Endometrium (tissue), 2 donors: ENCODE measurements at regions not wholly inside any gene's neighbourhood (a gene's known extent, or its start where the extent isn't known, plus 50 kb on each side); places are given as distances from the start of the nearest gene placed in this dataset.

Experiments used
- FAIRE-seq: peaks from 2 replicates; lab custom pipeline; 2012; peaks lifted over from hg19 to GRCh38; lab: Jason Lieb, UNC
- donor health status: control.
- donor health status: control.

DNA sequence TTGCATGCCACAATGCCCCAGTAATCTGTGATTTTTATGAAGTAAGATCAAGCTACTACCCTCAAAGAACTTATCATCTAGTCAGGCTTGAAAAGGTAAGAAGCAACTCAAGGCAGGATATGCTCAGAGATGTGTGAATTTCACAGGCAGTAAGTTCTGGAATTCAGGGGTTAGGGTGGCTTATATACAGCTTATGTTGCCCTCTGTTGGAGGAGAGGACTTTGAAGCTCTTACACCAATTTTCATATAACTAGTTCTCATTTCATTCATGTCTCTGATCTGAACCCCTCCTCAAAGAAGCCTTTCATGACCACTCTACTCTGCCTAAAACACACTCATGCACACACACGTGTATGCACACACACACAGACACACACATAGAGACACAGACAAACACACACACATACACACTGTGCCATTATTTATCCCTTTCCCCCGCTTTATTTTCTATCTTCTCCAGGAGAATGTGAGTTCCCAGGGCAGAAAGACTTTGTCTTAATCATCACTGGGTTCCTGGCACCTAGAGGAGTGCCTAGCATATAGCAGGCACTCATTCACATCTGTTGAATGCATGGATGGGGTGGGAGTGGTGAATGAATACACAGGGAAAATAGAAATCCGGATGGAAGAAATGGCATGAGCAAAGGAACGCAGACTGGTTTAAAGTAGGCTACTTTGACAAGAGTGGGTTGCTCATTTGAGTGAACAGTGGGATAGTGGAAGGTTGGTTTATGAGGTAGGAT, 220.7 kb upstream of the ZBED5 start:
- FAIRE-seq: no peak

DNA sequence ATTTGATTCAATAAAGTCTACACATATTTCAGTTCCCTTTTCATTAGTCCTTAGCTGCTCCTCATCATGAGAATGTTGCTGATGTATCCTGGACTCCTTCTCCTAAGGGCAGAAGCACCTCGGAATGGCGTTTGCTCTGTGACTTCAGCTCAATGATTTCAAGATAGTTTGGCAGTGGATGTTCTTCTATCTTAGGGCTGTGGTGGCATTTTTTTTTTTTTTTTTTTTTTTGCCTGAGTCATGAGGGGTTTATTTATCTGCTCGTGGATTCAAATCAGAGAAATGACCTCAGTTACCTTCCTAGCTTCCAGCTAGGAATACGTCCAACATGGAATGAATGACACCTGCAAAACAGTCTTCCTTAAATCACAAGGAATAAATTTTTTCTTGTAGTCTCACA, 220.0 kb upstream of the ZBED5 start:
- no peak for FAIRE-seq

DNA sequence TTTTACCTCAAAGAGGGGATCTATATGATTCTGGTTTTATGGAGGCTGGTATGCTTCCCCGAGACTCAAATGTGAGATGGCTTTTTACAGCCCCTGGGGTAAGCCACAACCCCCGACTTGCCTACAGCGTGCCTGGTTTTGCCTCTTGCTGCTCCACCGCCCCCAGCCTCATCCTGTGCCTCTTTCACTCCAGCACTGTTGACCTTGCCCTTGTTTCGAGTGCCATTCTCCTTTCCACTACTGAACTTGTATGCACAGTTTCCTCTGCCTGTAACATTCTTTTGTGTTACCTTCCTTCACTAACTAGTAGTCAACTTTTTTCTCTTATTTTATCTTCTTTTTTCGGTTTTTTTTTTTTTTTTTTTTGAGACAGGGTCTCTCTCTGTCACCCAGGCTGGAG, 219.0 kb upstream of the ZBED5 start:
- no peak for FAIRE-seq

- FAIRE-seq: no peak
Measured at GRCh38 chr11:11076276-11076675, 218.4 kb upstream of the ZBED5 start.

- FAIRE-seq: no peak
Measured at GRCh38 chr11:11075515-11076171, 217.8 kb upstream of the ZBED5 start.

DNA sequence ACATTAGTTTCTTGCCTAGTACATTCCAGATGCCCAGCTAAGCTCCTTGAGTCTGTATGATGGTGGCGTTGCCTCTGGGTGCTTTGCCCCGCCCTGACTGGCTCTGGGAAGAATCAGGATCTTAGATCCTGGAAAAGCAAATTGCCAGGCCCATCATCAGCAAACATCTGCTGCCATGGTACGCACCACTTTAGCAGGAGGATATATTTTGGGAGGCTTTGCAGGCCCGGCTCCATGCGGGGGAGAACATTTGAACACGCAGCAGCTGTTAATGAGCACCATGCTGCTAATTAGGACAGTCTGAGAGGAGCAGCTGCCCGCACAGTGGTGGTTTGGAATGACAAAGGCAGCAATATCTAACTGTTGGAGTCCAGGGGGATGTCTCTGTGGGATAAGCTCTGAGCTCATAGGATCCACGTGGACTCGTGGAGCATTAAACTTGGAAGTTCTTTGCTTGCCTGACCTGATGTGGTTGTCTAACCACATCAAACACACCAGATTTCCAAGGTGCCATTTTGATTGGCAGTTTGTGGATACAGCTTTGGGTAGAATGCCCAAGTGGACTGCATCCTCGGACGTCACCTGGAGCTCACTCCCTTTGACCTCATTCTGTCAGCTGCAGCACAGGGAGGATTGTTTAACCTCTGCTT, 217.0 kb upstream of the ZBED5 start:
- FAIRE-seq: no peak

- no peak for FAIRE-seq
Measured at GRCh38 chr11:11073996-11074395, 216.1 kb upstream of the ZBED5 start.

GRCh38 chr11:11072067-11072466, 214.2 kb upstream of the ZBED5 start:
- no peak for FAIRE-seq

DNA sequence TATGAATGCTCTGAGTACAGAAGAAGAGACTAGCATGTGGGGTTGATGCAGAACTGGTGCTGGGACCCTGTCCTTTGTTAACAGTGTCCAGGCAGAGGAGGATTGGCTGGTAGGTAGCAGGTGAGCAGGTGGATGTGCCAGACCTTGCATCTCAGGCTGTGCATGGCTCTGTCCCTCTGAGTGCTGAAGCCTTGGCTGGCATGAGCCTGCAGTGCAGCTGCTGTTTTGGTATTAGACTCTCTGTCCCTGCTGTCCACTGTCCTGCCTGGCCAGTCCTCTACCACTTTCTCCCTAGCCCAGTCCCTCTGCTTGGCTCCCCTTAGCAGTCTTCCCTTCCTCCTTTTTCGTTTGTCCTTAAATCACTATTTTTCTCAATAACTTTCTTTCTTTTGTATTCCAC, 213.6 kb upstream of the ZBED5 start:
- no peak for FAIRE-seq

DNA sequence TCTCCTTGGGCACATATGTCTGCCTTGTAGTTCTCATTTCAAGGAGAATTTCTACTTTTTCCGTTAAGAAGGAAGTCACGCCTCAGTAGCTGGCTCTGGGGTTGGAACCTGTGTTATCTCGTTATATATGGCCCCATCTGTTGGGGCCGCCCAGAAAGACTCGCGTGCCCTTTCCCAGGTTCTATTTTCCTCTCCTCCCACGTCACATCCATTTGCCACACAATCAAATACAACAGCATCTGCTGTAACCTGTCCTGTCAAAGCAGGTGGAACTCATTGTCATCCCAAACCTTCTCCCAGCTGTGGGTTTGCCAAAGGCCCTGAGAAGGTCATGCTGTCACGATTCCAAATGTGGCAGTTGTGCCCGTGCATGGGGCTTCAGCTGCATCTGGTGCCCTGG, 213.1 kb upstream of the ZBED5 start:
- no peak for FAIRE-seq

GRCh38 chr11:11069841-11070835, 212.3 kb upstream of the ZBED5 start:
- FAIRE-seq: no peak

GRCh38 chr11:11068113-11068512, 210.3 kb upstream of the ZBED5 start:
- FAIRE-seq: no peak

- FAIRE-seq: no peak
Measured at GRCh38 chr11:11065396-11065795, 207.5 kb upstream of the ZBED5 start.

- no peak for FAIRE-seq
Measured at GRCh38 chr11:11057472-11057854, 199.6 kb upstream of the ZBED5 start.

GRCh38 chr11:11056749-11057471, 199.1 kb upstream of the ZBED5 start:
- no peak for FAIRE-seq

DNA sequence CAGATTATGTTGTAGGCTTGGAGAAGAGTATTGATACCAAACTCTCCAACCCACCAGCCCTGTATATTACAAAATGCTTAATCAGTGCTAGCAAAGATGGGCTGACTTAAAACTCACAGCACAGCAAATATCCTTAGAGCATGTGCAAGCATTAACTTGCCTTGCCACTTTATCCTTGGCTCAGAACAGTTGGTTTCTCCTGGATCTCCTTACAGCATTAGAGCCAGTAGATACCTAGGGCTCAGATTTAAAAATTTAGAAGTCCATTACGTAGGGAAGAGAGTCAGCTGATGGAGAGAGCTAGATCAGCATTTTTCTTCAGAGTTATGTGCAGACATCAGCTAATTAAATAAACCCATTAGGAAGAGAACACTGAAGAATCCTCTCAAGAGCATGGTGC, 198.5 kb upstream of the ZBED5 start:
- no peak for FAIRE-seq

DNA sequence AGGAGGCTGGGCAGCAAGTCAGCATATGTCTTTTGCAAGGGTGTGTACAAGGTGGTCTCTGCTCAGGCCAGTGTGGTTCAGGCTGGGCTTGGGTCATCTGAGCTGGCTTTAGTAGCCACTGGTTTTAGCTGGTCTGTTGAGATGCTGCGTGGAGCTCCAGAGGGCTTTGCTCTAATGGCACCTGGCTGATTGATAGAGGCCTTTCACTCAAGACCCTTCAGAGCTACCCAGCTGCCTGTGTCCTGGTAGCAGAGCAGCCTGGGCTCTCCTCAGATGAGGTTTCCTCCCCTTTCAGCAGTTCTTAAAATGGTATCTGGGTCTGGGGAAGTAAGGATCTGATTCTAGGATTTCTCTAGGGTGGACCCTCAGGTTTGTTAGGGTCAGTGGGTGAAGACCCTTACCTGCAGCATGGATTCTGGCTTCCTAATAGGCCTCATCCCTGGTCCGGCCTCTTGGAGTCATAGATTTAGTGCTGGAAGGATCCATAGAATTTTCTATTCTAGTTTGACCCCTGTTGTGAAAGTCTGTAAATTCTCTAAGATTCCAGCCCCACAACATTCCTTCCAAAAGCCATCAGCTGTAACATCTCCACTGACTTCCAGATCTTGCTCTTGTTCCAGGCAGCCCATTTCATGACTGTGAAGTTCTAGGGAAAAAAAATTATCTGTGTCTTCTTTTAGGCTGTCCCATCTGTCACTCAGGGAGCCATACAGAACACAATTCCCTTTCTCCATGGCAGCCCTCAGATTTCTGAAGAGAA, 190.2 kb upstream of the ZBED5 start:
- FAIRE-seq: no peak

DNA sequence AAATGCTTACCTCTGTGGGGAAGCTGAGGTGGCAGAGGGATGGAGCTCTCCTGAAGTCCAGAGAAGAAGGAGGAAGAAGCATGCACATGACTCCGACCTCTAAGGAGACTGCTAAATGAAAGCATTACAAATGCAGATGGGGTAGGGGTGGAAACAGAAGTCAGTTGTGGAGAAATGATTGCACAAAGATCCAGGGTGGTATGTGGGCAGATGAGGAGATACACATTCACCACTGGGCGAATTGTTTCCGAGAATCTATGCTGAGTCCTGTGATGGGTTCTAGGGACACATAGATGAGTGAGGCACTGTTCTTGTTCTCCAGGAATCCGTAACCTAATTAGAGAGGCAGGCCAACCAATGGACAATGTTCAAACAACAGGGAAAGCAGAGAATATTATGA, 188.9 kb upstream of the ZBED5 start:
- no peak for FAIRE-seq

GRCh38 chr11:11045156-11045930, 187.5 kb upstream of the ZBED5 start:
- FAIRE-seq: no peak
